Cerebellar cortex (tissue), 1 donor: ENCODE measurements at regions not wholly inside any gene's neighbourhood (a gene's known extent, or its start where the extent isn't known, plus 50 kb on each side); places are given as distances from the start of the nearest gene placed in this dataset.

Experiments
- DNase-seq: peaks from one replicate; pipeline ENCODE4 v3.0.0-alpha.2; 2015; ENCODE audit warnings: low spot score

GRCh38 chr10:107215681-107216080 lies 51.2 kb upstream of the SORCS1 start:
- DNase-seq = no peak
